Large intestine (tissue), 3 donors: ENCODE measurements at regions not wholly inside any gene's neighbourhood (a gene's known extent, or its start where the extent isn't known, plus 50 kb on each side); places are given as distances from the start of the nearest gene placed in this dataset.

ENCODE experiments used
- DNase-seq, 2 donors: peaks; one replicate each; pipeline versions ENCODE4 v3.0.0 to v3.0.0-alpha.2; 2013
- H3K27ac ChIP-seq: one replicate; pipeline ENCODE4 v1.5.1; 2013; ENCODE audit warnings: low read length
- H3K27me3 ChIP-seq: 2 replicates; pipeline ENCODE4 v1.6.1; 2013; ENCODE audit warnings: low read length; ENCODE audit not compliant: control insufficient read depth, insufficient read depth
- H3K36me3 ChIP-seq: 2 replicates; pipeline ENCODE4 v1.6.1; 2013; ENCODE audit warnings: low read length; ENCODE audit not compliant: control insufficient read depth, insufficient read depth
- H3K4me1 ChIP-seq: one replicate; pipeline ENCODE4 v1.6.1; 2013; ENCODE audit warnings: low read length; ENCODE audit not compliant: control insufficient read depth, insufficient read depth
- H3K4me3 ChIP-seq: one replicate; pipeline ENCODE4 v1.5.1; 2013; ENCODE audit warnings: low read length
- H3K9me3 ChIP-seq: one replicate; pipeline ENCODE4 v1.6.1; 2013; ENCODE audit warnings: mild to moderate bottlenecking, low read depth, low read length, moderate library complexity; ENCODE audit not compliant: control insufficient read depth
- WGBS: methylation state at CpG from one replicate; pipeline ENCODE4 v1.1.5; 2013; ENCODE audit warnings: low lambda C conversion rate; ENCODE audit not compliant: insufficient coverage; 5-methylcytosine and 5-hydroxymethylcytosine counted together

DNA sequence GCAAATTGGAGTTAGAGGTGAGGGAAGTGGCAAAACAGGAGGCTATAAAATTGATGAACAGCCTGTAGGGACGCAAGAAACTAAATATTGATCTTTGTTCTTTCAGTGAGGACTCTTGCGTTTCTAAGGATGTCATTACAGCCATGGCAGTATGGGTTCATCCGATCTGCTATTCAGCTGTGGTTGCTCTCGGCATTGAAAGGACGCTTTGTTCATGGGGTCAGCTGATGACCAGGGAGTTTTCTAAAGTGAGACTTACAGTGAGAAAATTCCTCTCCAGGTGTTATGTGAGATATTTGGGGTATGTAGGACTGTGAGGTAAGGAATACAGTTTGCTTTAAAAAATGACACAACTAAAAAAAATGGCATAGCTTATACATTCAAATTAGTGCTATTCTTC lies 52.7 kb upstream of the PELI1 start:
- H3K27ac ChIP-seq: no peak overlapping the region
- no peak for DNase-seq
- no peaks in the 10 kb centered on the region for H3K27me3 ChIP-seq
- no peaks in the 10 kb centered on the region for H3K36me3 ChIP-seq
- no CpG with 5 or more reads among the region's 5 CpGs for WGBS
- peaks cover 4% of the 10 kb centered on the region for H3K4me1 ChIP-seq
- no peaks in the 10 kb centered on the region for H3K9me3 ChIP-seq
- H3K4me3 ChIP-seq: no peak overlapping the region

DNA sequence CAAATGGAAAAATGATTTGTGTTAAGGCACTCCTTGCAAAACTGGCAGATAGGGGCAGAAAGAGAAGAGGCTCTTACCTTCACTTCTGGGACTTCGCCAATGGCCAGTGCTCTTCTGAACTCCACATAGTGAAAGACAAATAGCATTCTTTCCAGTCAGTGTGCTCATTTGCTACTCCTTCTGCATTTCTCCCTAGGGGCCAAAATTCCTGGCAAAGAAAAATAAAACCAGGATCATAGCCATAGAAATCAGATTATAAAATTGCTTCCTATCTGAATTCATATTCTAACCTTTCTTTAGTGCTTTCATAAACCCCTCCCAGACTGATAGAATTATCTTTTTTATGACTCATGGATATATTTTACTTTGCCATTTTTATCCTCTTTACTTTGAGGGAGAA lies 56.9 kb upstream of the PELI1 start:
- Histone ChIP-seq H3K27me3 (no peaks in the 10 kb centered on the region), H3K4me3 (no peak overlapping the region), H3K4me1 (peaks cover 28% of the 10 kb centered on the region), H3K27ac (no peak overlapping the region), H3K9me3 (no peaks in the 10 kb centered on the region), H3K36me3 (no peaks in the 10 kb centered on the region)
- WGBS: no CpG with 5 or more reads among the region's 1 CpG
- no peak for DNase-seq

DNA sequence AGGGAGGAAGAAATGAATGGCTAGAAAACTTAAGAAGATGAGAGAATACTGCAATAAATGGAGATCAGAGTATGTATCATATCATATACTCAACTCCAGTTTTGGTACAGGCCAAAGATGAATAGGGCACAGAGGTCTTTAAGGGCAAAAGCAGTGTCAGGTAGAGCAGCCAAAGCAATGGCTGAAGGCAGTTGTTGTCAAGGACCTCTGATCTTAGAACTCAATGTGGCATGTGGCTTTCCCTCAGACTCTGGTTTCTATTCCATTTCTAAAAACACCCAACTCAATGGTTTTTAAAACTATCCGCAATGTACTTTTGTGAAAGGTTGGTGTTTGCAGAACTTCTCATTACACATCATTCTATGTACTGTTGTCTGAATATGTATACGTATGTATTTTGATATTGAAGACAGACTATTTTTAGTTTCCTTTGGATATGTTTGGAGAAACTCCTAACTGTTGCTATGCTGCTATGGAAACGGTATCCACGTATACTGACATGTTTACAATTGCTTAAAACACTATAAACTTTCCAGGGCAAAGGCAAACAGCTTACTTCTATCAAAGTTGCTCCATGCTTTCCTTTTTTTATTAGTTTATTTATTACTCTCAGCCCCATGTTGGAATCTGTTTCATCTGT lies 58.1 kb upstream of the PELI1 start:
- 30% methylated on average over 2 of the region's 4 CpGs for WGBS
- Histone ChIP-seq H3K9me3 (no peaks in the 10 kb centered on the region), H3K36me3 (no peaks in the 10 kb centered on the region), H3K4me1 (peaks cover 28% of the 10 kb centered on the region), H3K27me3 (no peaks in the 10 kb centered on the region), H3K4me3 (no peak overlapping the region), H3K27ac (peak overlapping the region; percentile 52)
- peak; percentile 67 to 83 for DNase-seq

DNA sequence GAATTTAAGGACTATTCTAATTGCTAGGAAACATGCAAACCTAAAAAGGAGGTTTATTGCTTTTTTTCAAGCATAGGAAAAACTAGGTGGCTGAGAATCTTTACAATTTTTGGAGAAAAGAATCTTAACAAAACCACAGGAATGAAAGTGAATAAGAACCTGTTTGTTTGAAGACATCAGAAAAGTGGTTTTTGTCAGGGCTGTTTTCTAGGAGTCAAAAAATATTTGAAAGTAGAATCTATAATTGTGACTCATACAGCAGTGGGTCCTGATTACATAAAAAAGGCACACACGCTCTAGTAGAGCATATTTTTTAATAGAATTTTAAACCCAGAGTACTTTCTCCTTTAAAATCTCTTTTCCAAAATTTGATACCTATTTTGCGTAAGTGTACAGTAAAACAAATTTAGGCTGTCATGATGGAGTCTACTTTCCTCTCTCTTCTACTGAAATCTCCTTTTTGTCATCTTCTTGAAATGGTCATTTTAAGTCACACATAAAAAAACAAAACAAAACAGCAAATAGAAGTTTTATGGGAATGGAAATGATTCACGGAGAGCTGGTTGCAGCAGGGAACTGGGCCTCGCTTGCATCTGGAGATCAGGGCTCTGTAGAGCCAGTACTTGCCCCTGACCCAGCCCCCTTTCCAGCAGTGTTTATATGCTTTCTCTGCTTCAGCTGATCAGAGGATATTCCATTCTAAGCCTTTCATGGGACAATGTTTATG lies 59.1 kb upstream of the PELI1 start:
- H3K4me3 ChIP-seq: no peak overlapping the region
- DNase-seq: no peak
- peak overlapping the region; percentile 52 for H3K27ac ChIP-seq
- H3K27me3 ChIP-seq: no peaks in the 10 kb centered on the region
- peaks cover 28% of the 10 kb centered on the region for H3K4me1 ChIP-seq
- no peaks in the 10 kb centered on the region for H3K9me3 ChIP-seq
- 70% methylated on average over 2 of the region's 4 CpGs for WGBS
- no peaks in the 10 kb centered on the region for H3K36me3 ChIP-seq

DNA sequence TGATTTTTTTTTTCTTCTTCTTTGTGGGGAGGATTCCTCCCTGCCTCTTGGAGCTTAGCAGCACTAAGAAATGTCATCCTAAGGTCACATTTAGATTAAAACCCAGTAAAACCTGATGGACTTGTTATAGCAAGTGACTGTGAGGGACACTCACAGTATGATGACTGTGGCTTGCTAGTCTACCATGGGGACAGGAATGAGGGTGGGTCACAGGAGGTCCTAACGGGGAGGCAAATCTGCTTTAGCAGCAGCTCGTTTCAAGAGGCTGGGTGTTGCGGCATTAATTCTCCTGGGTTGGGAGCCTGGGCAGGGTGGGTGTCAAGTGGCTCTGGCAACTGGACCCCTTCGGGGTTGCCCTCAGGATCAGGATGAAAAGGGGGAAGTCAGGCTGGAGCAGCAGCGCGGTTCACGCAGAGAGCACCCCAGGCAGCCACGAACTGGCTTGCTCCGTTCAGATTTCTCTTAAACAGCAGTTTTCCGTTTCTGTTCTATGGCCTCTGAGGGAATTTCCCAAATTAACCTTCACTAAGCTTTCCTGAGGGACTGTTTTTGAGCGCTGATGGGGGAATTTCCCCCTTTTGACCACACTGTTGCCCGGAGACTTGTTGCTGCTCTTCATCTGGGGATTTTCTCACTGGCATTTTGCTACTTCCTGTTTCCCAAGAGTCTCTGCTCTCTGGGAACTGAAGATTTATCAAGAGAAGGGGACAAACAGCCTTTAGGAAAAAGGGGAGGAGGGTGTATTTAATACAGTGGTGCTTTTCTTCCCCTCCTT lies 59.8 kb upstream of the PELI1 start:
- no peaks in the 10 kb centered on the region for H3K9me3 ChIP-seq
- H3K4me3 ChIP-seq: peak overlapping the region; percentile 10
- H3K36me3 ChIP-seq: no peaks in the 10 kb centered on the region
- H3K27ac ChIP-seq: peak overlapping the region; percentile 52
- peaks cover 28% of the 10 kb centered on the region for H3K4me1 ChIP-seq
- DNase-seq: peak in 1 of 2 donors; percentile 62
- no peaks in the 10 kb centered on the region for H3K27me3 ChIP-seq
- WGBS: 0% methylated on average over 1 of the region's 12 CpGs

DNA sequence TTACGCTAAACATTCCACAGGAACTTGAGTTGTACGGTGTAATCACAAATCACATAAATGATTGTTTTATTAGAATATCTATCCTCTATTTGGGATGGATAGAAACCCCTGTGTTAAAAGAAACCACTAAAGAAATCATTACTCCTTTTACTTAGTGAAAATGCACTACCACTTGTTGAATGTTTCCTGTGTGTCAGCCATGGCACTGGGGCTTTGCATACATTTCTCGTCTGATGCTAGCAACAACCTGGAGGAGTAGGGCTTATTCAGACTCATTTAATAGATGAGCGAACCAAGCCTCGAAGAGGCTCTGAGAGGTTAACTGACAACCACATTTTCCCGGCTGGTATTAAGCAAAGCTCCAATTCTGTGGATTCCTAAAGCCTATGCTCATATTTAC lies 60.5 kb upstream of the PELI1 start:
- Histone ChIP-seq H3K27ac (peak overlapping the region; percentile 52), H3K27me3 (no peaks in the 10 kb centered on the region), H3K9me3 (no peaks in the 10 kb centered on the region), H3K36me3 (no peaks in the 10 kb centered on the region), H3K4me1 (peaks cover 28% of the 10 kb centered on the region), H3K4me3 (no peak overlapping the region)
- DNase-seq: no peak
- WGBS: no CpG with 5 or more reads among the region's 6 CpGs

DNA sequence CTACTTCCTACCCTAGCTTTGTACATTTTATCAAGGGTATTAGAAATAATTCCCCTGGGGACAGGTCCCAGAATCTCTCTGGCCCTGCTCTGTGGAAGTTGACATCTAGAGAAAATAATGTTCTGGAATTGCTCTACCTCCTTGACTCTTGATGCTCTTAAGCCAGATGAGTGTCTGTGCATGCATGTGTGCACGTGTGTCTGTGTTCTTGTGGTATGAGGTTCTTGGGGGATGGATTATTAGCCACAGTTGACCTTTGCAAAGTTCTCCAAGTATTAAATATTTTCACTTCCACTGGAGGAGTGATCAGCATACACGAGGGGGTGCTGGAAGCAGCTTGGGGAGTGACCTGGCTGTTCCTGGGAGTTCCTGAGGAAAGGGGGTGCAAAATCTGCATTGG lies 61.2 kb upstream of the PELI1 start:
- H3K36me3 ChIP-seq: no peaks in the 10 kb centered on the region
- no peaks in the 10 kb centered on the region for H3K27me3 ChIP-seq
- no CpG with 5 or more reads among the region's 2 CpGs for WGBS
- H3K27ac ChIP-seq: no peak overlapping the region
- no peak for DNase-seq
- H3K4me3 ChIP-seq: no peak overlapping the region
- no peaks in the 10 kb centered on the region for H3K9me3 ChIP-seq
- H3K4me1 ChIP-seq: peaks cover 28% of the 10 kb centered on the region

DNA sequence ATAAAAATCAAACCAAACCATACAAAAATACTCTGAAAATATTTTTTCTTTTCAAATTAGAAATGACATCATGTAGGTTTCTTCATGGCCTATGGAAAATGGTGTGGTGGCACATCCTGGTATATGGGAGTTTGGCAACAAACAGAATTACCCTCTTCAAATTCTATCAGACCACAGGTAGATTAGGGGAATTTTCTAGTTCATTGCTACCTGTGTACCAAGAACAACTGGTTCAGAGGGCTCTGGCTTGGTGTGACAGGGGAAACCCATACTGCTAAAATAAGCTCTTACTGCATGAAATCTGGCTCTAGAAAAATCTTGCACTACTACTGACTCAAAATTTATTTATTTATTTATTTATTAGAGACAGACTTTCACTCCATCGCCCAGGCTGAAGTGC lies 63.4 kb upstream of the PELI1 start:
- Histone ChIP-seq H3K4me1 (peaks cover 19% of the 10 kb centered on the region), H3K4me3 (no peak overlapping the region), H3K27me3 (no peaks in the 10 kb centered on the region), H3K9me3 (no peaks in the 10 kb centered on the region), H3K36me3 (no peaks in the 10 kb centered on the region), H3K27ac (no peak overlapping the region)
- no CpG with 5 or more reads among the region's 1 CpG for WGBS
- DNase-seq: no peak

DNA sequence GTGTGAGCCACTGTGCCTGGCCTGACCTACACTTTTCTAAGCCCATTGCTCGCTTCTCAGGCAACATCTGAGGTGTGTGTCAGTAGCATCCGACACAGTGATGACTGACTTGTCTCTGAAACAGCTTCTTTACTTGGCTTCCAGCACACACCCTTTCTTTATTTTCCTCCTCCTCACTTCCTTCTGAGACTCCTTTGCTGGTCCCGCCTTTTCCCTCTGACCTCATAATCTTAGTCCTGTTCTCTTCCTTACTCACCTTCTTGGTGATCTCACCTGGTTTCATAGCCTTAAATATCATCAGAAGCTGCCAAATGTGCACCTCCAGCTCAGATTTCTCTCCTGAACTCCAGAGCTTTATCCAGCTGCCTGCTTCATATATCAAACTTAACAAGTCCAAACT lies 66.6 kb upstream of the PELI1 start:
- DNase-seq: peak in 1 of 2 donors; percentile 36
- no peak overlapping the region for H3K4me3 ChIP-seq
- H3K27me3 ChIP-seq: no peaks in the 10 kb centered on the region
- no peak overlapping the region for H3K27ac ChIP-seq
- H3K36me3 ChIP-seq: no peaks in the 10 kb centered on the region
- peaks cover 4% of the 10 kb centered on the region for H3K4me1 ChIP-seq
- no peaks in the 10 kb centered on the region for H3K9me3 ChIP-seq
- WGBS: 100% methylated on average over 3 of the region's 3 CpGs

DNA sequence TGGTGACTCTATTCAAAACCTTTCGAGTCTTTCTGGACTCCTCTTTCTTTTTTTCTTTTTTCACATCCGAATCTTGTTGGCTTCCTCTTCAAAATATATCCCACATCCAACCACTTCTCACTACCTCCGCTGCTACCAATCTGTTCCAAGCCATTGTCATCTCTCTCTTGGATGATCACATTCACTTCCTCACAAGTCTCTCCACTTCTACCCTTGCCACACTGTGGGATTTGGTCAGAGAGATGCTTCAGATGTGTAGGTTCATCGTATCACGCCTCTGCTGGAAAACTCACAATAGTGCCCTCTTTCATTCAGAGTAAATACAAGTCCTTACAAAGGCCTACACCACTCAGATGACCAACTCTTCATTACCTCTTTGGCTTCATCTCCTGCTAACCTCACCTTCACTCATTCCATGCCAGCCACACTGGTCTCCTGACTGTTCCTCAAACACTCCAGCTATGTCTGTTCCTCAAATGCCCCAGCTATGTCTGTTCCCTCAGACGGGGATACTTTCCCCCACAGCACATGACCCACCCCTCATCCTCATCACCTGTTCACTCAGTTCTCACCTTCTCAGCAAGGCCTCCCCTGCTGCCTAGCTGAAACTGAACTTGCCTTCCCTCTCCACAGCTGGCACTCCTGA lies 67.2 kb upstream of the PELI1 start:
- H3K9me3 ChIP-seq: no peaks in the 10 kb centered on the region
- peaks cover 4% of the 10 kb centered on the region for H3K4me1 ChIP-seq
- no peaks in the 10 kb centered on the region for H3K36me3 ChIP-seq
- WGBS: 76% methylated on average over 2 of the region's 6 CpGs
- H3K4me3 ChIP-seq: no peak overlapping the region
- no peaks in the 10 kb centered on the region for H3K27me3 ChIP-seq
- no peak overlapping the region for H3K27ac ChIP-seq
- DNase-seq: no peak
